HEK293T (cell line): ENCODE measurements at regions not wholly inside any gene's neighbourhood (a gene's known extent, or its start where the extent isn't known, plus 50 kb on each side); places are given as distances from the start of the nearest gene placed in this dataset.

Experiments used
- ARNT ChIP-seq: fragments of 450-650 bp; IDR thresholded peaks from 2 replicates; pipeline ENCODE4 v1.6.1; 2017; ENCODE audit warnings: mild to moderate bottlenecking
- CTBP1 ChIP-seq: fragments of 450-650 bp; IDR thresholded peaks from 2 replicates; pipeline ENCODE4 v1.6.1; 2016; ENCODE audit warnings: borderline replicate concordance
- FOXK2 ChIP-seq: fragments of 450-650 bp; IDR thresholded peaks from 2 replicates; pipeline ENCODE4 v1.6.1; 2016; ENCODE audit warnings: mild to moderate bottlenecking
- FOXM1 ChIP-seq: fragments of 450-650 bp; IDR thresholded peaks from 2 replicates; pipeline ENCODE4 v1.6.1; 2017; ENCODE audit warnings: mild to moderate bottlenecking, borderline replicate concordance
- NFRKB ChIP-seq: fragments of 450-650 bp; IDR thresholded peaks from 2 replicates; pipeline ENCODE4 v1.6.1; 2016; ENCODE audit warnings: mild to moderate bottlenecking, moderate library complexity
- SP1 ChIP-seq: fragments of 450-650 bp; IDR thresholded peaks from 2 replicates; pipeline ENCODE4 v1.6.1; 2017
- SUZ12 ChIP-seq: fragments of 450-650 bp; IDR thresholded peaks from 2 replicates; pipeline ENCODE4 v1.6.1; 2016; ENCODE audit warnings: mild to moderate bottlenecking
- TARDBP ChIP-seq: fragments of 450-650 bp; IDR thresholded peaks from 2 replicates; pipeline ENCODE4 v1.6.1; 2016
- ZNF384 ChIP-seq: fragments of 450-650 bp; IDR thresholded peaks from 2 replicates; pipeline ENCODE4 v1.6.1; 2016

GRCh38 chr18:10086458-10087210 is 172.8 kb downstream of the VAPA start:
- TF ChIP-seq FOXM1, result no peak
- no peak for TF ChIP-seq ZNF384
- no peak for TF ChIP-seq NFRKB
- TF ChIP-seq SUZ12, result no peak
- TF ChIP-seq CTBP1, result no peak
- no peak for TF ChIP-seq TARDBP
- no peak for TF ChIP-seq ARNT
- TF ChIP-seq FOXK2, result no peak
- no peak for TF ChIP-seq SP1
